22Rv1 (cell line): ENCODE measurements at regions not wholly inside any gene's neighbourhood (a gene's known extent, or its start where the extent isn't known, plus 50 kb on each side); places are given as distances from the start of the nearest gene placed in this dataset.

Experiments
- CTCF ChIP-seq: fragments of 450-650 bp; IDR thresholded peaks from 2 replicates; pipeline ENCODE4 v1.5.1; 2017; ENCODE audit warnings: mild to moderate bottlenecking
- ZFX ChIP-seq: fragments of 450-650 bp; IDR thresholded peaks from 2 replicates; pipeline ENCODE4 v1.6.1; 2017; ENCODE audit warnings: antibody characterized with exemption, borderline replicate concordance

DNA sequence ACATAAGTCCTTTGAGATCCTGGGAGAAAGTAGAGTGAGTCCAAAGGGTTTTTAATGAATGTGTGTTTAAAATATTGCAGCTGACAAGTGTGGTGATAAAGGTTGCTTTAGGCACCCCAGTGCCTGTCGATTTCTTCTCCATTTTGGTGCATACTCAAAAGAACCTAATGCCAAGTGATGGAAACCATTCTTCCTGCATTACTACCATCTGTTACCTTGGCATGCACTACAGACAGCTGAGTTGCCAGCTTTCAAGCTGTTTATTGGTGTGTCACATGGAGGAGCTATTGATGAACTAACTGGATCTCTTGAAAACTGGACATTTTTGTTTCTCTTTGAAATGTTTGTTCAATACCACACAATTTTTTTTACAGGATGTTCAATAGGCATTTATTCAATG is 350.0 kb downstream of the AKAIN1 start:
- no peak for TF ChIP-seq ZFX
- no peak for TF ChIP-seq CTCF
